Large intestine (tissue), 3 donors: ENCODE measurements at regions not wholly inside any gene's neighbourhood (a gene's known extent, or its start where the extent isn't known, plus 50 kb on each side); places are given as distances from the start of the nearest gene placed in this dataset.

Source experiments
- DNase-seq, 2 donors: peaks; one replicate each; pipeline versions ENCODE4 v3.0.0 to v3.0.0-alpha.2; 2013
- H3K27ac ChIP-seq: one replicate; pipeline ENCODE4 v1.5.1; 2013; ENCODE audit warnings: low read length
- H3K27me3 ChIP-seq: 2 replicates; pipeline ENCODE4 v1.6.1; 2013; ENCODE audit warnings: low read length; ENCODE audit not compliant: control insufficient read depth, insufficient read depth
- H3K36me3 ChIP-seq: 2 replicates; pipeline ENCODE4 v1.6.1; 2013; ENCODE audit warnings: low read length; ENCODE audit not compliant: control insufficient read depth, insufficient read depth
- H3K4me1 ChIP-seq: one replicate; pipeline ENCODE4 v1.6.1; 2013; ENCODE audit warnings: low read length; ENCODE audit not compliant: control insufficient read depth, insufficient read depth
- H3K4me3 ChIP-seq: one replicate; pipeline ENCODE4 v1.5.1; 2013; ENCODE audit warnings: low read length
- H3K9me3 ChIP-seq: one replicate; pipeline ENCODE4 v1.6.1; 2013; ENCODE audit warnings: mild to moderate bottlenecking, low read depth, low read length, moderate library complexity; ENCODE audit not compliant: control insufficient read depth
- WGBS: methylation state at CpG from one replicate; pipeline ENCODE4 v1.1.5; 2013; ENCODE audit warnings: low lambda C conversion rate; ENCODE audit not compliant: insufficient coverage; 5-methylcytosine and 5-hydroxymethylcytosine counted together

GRCh38 chr11:29712616-29713015 is 304.2 kb downstream of the KCNA4 start:
- no CpG with 5 or more reads among the region's 12 CpGs for WGBS
- Histone ChIP-seq H3K4me3 (no peak overlapping the region), H3K9me3 (peaks cover 7% of the 10 kb centered on the region), H3K27ac (no peak overlapping the region), H3K27me3 (no peaks in the 10 kb centered on the region), H3K4me1 (no peaks in the 10 kb centered on the region), H3K36me3 (no peaks in the 10 kb centered on the region)
- DNase-seq = no peak

- no peaks in the 10 kb centered on the region for H3K27me3 ChIP-seq
- no peaks in the 10 kb centered on the region for H3K4me1 ChIP-seq
- DNase-seq = no peak
- H3K36me3 ChIP-seq = no peaks in the 10 kb centered on the region
- H3K27ac ChIP-seq = no peak overlapping the region
- peaks cover 7% of the 10 kb centered on the region for H3K9me3 ChIP-seq
- H3K4me3 ChIP-seq = no peak overlapping the region
- WGBS = no CpG with 5 or more reads among the region's 2 CpGs
Measured at GRCh38 chr11:29707924-29708323, 308.9 kb downstream of the KCNA4 start.

GRCh38 chr11:29685361-29685760 is 331.5 kb downstream of the KCNA4 start:
- 90% methylated on average over 1 of the region's 1 CpG for WGBS
- Histone ChIP-seq H3K4me3 (no peak overlapping the region), H3K27ac (no peak overlapping the region), H3K9me3 (no peaks in the 10 kb centered on the region), H3K4me1 (no peaks in the 10 kb centered on the region), H3K36me3 (no peaks in the 10 kb centered on the region), H3K27me3 (no peaks in the 10 kb centered on the region)
- DNase-seq = no peak

- no peak for DNase-seq
- Histone ChIP-seq H3K36me3 (no peaks in the 10 kb centered on the region), H3K4me3 (no peak overlapping the region), H3K4me1 (no peaks in the 10 kb centered on the region), H3K9me3 (no peaks in the 10 kb centered on the region), H3K27ac (no peak overlapping the region), H3K27me3 (no peaks in the 10 kb centered on the region)
- WGBS = no CpG with 5 or more reads among the region's 2 CpGs
Measured at GRCh38 chr11:29682856-29683255, 334.0 kb downstream of the KCNA4 start.

GRCh38 chr11:29679996-29680395 is 336.8 kb downstream of the KCNA4 start:
- Histone ChIP-seq H3K9me3 (no peaks in the 10 kb centered on the region), H3K36me3 (no peaks in the 10 kb centered on the region), H3K4me1 (no peaks in the 10 kb centered on the region), H3K27me3 (no peaks in the 10 kb centered on the region), H3K27ac (no peak overlapping the region), H3K4me3 (no peak overlapping the region)
- WGBS = no CpG with 5 or more reads among the region's 3 CpGs
- no peak for DNase-seq

- H3K27me3 ChIP-seq = no peaks in the 10 kb centered on the region
- H3K4me3 ChIP-seq = no peak overlapping the region
- no peak overlapping the region for H3K27ac ChIP-seq
- H3K4me1 ChIP-seq = no peaks in the 10 kb centered on the region
- no peak for DNase-seq
- no peaks in the 10 kb centered on the region for H3K9me3 ChIP-seq
- H3K36me3 ChIP-seq = no peaks in the 10 kb centered on the region
Measured at GRCh38 chr11:29676993-29677392, 339.8 kb downstream of the KCNA4 start.

- Histone ChIP-seq H3K27ac (no peak overlapping the region), H3K36me3 (no peaks in the 10 kb centered on the region), H3K27me3 (no peaks in the 10 kb centered on the region), H3K4me1 (no peaks in the 10 kb centered on the region), H3K9me3 (no peaks in the 10 kb centered on the region), H3K4me3 (no peak overlapping the region)
- no peak for DNase-seq
- WGBS = 100% methylated on average over 1 of the region's 5 CpGs
Measured at GRCh38 chr11:29669310-29669709, 347.5 kb downstream of the KCNA4 start.

GRCh38 chr11:29657709-29658108 is 359.1 kb downstream of the KCNA4 start:
- Histone ChIP-seq H3K4me1 (no peaks in the 10 kb centered on the region), H3K4me3 (no peak overlapping the region), H3K27me3 (no peaks in the 10 kb centered on the region), H3K27ac (no peak overlapping the region), H3K36me3 (no peaks in the 10 kb centered on the region), H3K9me3 (no peaks in the 10 kb centered on the region)
- no peak for DNase-seq
- no CpG with 5 or more reads among the region's 2 CpGs for WGBS

- Histone ChIP-seq H3K9me3 (no peaks in the 10 kb centered on the region), H3K27ac (no peak overlapping the region), H3K4me3 (no peak overlapping the region), H3K36me3 (no peaks in the 10 kb centered on the region), H3K27me3 (no peaks in the 10 kb centered on the region), H3K4me1 (no peaks in the 10 kb centered on the region)
- DNase-seq = no peak
- 90% methylated on average over 2 of the region's 3 CpGs for WGBS
Measured at GRCh38 chr11:29656597-29656996, 360.2 kb downstream of the KCNA4 start.

- no CpG with 5 or more reads among the region's 1 CpG for WGBS
- Histone ChIP-seq H3K27ac (no peak overlapping the region), H3K27me3 (no peaks in the 10 kb centered on the region), H3K36me3 (no peaks in the 10 kb centered on the region), H3K4me3 (no peak overlapping the region), H3K9me3 (no peaks in the 10 kb centered on the region), H3K4me1 (no peaks in the 10 kb centered on the region)
- no peak for DNase-seq
Measured at GRCh38 chr11:29645373-29645772, 371.5 kb downstream of the KCNA4 start.

- no peaks in the 10 kb centered on the region for H3K36me3 ChIP-seq
- H3K27me3 ChIP-seq = no peaks in the 10 kb centered on the region
- H3K4me1 ChIP-seq = no peaks in the 10 kb centered on the region
- no peak overlapping the region for H3K4me3 ChIP-seq
- H3K9me3 ChIP-seq = no peaks in the 10 kb centered on the region
- H3K27ac ChIP-seq = no peak overlapping the region
- DNase-seq = no peak
Measured at GRCh38 chr11:29641201-29641600, 375.6 kb downstream of the KCNA4 start.
